AG08396 (cell line): ENCODE measurements at regions not wholly inside any gene's neighbourhood (a gene's known extent, or its start where the extent isn't known, plus 50 kb on each side); places are given as distances from the start of the nearest gene placed in this dataset.
"Not testable (repeated sequence)": the region's sequence is repeated elsewhere in the genome, so short reads cannot be mapped to it uniquely, and the experiment has no call there.

Experiments used
- DNase-seq: peaks from one replicate; pipeline ENCODE4 v3.0.0; 2012; ENCODE audit warnings: low spot score, mixed read lengths

DNA sequence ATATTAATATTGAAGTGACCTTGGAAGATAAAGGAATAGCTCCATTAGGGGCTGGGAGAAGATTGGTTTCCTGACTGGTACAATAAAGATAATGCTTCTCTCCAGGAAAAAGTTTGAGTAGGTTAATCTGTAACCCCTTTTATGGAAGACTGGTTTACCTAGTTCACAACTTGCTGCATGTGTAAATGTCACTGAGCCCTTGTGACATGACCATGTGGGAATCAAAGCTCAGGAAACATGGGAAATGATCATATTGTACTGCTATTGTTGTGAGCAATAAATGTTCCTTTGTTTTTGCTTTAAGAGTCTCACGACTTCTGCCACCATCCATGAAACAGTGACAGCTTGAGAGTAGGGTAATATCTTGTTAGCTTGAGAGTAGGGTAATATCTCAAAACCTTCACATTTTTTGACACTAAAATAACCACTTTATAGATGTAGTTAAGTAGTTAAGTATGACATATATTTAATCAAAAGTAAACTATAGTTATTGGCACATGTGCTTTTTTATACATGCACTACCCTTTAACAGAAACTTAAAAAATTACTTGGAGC, 1338.6 kb downstream of the FSCB start:
- DNase-seq, result no peak

DNA sequence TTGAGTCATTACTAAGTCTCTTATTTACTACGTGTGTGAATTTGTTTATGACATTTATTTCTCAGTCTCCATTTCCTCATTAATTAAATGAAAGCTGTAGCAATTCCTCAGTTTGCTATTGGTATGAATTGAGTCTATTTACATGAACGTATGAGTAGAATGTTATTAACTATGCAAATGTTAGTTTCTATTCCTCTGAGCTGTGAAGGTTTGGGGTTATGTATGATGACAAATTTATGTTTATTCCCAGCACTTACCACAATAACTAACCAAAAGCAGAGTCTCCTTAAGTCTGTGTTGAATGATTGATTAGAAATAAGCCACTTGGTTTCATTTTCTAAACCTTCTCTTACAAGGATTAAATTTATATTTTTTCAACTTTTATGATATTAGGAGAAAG, 1340.9 kb downstream of the FSCB start:
- DNase-seq, result no peak

- no peak for DNase-seq
These were observed 1341.4 kb downstream of the FSCB start for GRCh38 chr14:43165651-43166050.

DNA sequence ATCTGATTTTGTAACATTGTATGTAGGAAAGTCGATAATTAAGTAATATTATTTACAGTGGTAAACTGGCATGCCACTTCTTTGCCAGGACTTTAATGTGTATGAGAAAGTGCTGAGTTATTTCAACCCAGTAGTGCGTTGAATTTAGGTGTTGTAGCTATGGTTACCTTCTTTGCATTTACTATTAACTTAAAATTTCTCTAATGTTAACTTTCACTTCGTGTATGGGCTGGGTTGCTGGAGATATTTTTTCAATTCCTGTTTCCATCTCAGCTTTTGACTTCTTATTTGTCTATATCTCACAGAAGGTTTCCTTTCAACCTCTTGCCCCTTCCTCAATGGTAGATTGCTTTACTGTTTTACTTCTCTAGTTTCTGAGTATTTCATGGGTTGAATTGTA, 1345.6 kb downstream of the FSCB start:
- DNase-seq, result no peak

DNA sequence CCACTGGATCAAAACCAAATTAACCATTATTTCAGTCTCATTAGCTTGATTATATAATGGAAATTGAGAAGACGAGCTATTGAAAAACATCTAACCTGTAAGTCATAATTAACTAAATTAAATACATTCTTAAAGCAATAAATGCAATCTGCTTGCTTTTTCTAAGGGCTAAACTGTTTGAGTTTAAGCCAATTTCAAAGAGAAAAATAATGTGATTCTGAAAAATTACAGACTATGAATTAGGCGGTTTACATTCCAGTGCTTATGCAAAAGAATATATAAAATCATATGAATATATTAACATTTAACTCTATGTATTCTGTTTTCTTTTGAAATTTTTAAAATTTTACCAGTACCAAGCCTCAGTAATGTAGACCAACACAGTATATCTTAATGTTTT, 1349.4 kb downstream of the FSCB start:
- DNase-seq, result no peak

- no peak for DNase-seq
These were observed 1351.2 kb downstream of the FSCB start for GRCh38 chr14:43155924-43156323.

GRCh38 chr14:43155258-43155657, 1351.8 kb downstream of the FSCB start:
- no peak for DNase-seq

DNA sequence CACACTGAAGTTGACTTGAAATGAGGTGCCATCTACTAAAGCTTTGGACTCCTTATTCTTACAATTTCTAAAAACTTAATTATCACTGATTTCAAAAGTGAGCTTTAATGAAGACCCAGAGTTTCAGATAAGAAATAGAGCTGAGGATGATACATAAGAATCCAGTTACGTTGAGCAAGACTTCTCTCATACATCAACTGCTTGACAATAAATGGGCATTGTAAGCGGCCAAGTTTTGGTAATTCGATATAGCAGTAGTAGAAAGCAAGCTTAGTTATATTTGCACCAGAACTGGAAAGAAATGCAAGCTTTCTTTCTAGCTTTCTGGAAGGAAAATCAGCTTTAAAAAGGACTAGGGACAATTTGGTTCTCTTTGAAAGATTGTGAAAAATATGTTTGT, 1359.6 kb downstream of the FSCB start:
- DNase-seq, result no peak

DNA sequence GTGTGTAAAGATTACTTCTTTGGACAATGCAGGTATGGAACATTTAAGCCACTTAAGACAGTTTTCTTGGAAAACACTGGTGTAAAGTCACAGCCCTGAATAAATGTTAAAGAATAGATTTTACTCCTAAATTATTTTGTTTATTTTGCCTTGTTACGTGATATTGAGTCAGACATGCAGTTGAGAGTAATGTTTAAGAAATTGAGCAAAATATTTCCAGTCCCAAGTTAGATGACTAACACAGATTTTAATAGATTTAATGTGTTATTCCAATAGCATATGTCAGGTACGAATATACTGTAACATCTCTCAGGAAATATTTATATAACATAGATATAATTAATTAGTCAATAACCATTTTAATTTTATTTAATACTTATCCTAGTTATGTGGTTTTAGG, 1361.7 kb downstream of the FSCB start:
- no peak for DNase-seq

- DNase-seq, result no peak
These were observed 1364.0 kb downstream of the FSCB start for GRCh38 chr14:43143106-43143505.

DNA sequence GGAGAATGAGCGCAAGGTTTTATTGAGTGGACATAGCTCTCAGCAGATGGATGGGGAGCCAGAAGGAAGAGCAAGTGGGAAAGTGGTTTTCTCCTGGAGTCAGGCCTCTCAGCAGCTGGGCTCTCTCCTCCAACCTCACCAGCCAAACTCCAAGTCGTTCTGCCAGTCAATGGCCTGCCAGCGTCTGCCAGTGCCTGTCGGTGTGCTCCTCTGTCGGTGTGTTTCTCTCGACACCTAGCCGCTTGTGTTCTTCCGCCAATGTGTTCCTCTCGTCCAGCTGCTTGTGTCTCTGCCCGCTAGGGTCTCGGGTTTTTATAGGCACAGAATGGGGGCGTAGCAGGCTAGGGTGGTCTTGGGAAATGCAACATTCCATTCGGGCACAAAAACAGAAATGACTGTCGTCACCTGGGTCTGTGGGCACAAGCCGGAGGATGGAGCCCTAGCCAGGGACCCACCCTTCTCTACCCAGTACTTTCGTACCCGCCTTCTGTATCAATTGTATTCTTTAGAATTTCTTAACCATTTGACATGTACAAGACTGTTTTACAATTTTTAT, 1365.4 kb downstream of the FSCB start:
- DNase-seq, result no peak

DNA sequence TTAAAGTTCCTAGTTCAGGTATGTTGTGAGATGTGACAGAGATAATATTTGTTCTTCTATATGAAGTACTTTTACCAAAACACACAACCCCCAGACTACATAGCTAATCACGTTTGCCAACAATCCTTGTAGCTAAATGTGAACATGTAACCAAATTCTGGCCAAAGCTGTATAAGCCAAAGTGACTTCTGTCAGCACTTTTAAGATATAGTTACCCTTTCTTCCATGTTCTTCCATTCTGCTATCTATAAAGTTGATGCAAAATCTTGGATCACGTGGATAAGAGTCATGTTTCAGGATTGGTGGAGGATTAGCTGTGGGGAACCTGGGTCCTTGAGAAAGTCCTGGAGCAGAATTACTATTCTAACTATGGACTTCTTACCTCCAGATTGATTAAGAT, 1366.6 kb downstream of the FSCB start:
- no peak for DNase-seq

DNA sequence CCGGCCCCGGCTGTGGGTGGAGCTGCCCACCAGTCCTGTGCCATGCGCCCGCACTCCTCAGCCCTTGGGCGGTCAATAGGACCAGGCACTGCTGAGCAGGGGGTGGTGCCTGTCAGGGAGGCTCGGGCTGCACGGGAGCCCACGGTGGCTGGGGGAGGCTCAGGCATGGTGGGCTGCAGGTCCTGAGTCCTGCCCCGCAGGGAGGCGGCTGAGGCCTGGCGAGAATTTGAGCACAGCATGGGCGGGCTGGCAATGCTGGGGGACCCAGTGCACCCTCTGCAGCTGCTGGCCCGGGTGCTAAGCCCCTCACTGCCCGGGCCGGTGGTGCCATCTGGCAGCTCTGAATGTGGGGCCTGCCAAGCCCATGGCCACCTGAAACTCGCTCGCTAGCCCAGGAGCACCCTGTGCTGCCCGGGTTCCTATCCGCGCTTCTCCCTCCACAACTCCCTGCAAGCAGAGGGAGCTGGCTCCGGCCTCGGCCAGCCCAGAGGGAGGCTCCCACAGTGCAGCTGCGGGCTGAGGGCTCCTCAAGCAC, 1371.1 kb downstream of the FSCB start:
- no peak for DNase-seq

DNA sequence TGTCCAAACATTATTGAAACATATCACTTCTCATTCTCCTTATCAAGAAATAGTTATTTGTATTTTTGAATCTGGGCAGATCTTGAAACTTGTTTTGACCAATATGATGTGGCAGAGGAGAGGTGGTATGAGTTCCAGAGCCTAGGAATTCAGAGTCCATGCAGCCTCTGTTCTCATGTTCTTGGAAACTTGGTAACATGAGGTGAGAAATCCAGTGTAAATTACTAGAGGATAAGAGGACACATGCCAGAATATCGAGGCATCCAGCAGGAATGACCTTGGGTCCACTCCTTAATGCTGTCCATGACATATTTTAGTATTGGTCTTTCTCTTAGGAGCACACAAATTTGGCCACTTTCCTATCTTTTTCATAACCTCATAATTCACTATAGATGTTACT, 1374.6 kb downstream of the FSCB start:
- no peak for DNase-seq

GRCh38 chr14:43128429-43128828, 1378.7 kb downstream of the FSCB start:
- not testable (repeated sequence) for DNase-seq

- DNase-seq, result not testable (repeated sequence)
These were observed 1379.2 kb downstream of the FSCB start for GRCh38 chr14:43127874-43128273.

GRCh38 chr14:43123544-43123943, 1383.5 kb downstream of the FSCB start:
- no peak for DNase-seq

GRCh38 chr14:43119672-43120071, 1387.4 kb downstream of the FSCB start:
- DNase-seq, result no peak

- no peak for DNase-seq
These were observed 1390.7 kb downstream of the FSCB start for GRCh38 chr14:43116341-43116740.

- no peak for DNase-seq
These were observed 1401.8 kb downstream of the FSCB start for GRCh38 chr14:43105305-43105704.

DNA sequence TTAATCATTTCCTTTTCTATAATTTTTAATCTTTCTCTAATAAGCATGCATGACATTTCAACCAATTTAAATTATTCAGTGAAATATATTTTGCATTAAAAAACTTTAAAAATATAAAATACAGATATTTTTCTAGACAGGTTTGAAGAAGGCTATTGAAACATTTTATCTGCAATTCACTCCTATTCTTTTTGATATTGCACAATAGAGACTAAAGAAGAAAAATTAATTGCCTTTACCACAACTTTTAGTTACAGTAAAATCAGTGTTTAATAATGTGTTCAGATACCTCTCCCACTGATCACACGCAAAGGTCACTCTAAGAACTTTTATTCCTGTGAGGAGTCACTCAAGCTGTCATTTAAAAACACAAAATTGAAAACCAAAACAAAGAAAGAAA, 1416.7 kb downstream of the FSCB start:
- DNase-seq, result no peak

- no peak for DNase-seq
These were observed 1419.4 kb downstream of the FSCB start for GRCh38 chr14:43087666-43088065.

GRCh38 chr14:43085819-43086218, 1421.3 kb downstream of the FSCB start:
- DNase-seq, result no peak

- not testable (repeated sequence) for DNase-seq
These were observed 1439.7 kb downstream of the FSCB start for GRCh38 chr14:43067372-43067771.
